Fibroblast of skin of abdomen (primary cell): ENCODE measurements at regions not wholly inside any gene's neighbourhood (a gene's known extent, or its start where the extent isn't known, plus 50 kb on each side); places are given as distances from the start of the nearest gene placed in this dataset.

ENCODE experiments used
- DNase-seq: peaks from one replicate; pipeline ENCODE4 v3.0.0-alpha.2; 2013

DNA sequence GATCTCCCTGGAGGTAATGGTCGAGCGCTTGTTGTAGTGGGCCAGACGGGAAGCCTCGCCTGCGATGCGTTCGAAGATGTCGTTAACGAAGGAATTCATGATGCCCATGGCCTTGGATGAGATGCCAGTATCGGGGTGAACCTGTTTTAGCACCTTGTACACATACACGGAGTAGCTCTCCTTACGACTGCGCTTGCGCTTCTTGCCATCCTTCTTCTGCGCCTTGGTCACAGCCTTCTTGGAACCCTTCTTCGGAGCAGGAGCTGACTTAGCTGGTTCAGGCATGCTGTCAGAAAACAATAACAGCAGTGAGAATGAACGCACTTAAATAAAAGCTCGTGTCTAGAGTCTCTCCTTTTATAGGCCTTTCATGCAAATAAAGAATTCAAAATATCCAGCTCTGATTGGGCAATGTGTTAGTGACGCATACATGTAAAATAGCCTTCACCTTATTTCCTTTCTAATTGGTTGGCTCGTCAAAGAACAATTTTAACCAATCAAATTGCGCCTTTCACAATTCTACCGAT is 129.2 kb downstream of the HFE start:
- peak; percentile 99 for DNase-seq

DNA sequence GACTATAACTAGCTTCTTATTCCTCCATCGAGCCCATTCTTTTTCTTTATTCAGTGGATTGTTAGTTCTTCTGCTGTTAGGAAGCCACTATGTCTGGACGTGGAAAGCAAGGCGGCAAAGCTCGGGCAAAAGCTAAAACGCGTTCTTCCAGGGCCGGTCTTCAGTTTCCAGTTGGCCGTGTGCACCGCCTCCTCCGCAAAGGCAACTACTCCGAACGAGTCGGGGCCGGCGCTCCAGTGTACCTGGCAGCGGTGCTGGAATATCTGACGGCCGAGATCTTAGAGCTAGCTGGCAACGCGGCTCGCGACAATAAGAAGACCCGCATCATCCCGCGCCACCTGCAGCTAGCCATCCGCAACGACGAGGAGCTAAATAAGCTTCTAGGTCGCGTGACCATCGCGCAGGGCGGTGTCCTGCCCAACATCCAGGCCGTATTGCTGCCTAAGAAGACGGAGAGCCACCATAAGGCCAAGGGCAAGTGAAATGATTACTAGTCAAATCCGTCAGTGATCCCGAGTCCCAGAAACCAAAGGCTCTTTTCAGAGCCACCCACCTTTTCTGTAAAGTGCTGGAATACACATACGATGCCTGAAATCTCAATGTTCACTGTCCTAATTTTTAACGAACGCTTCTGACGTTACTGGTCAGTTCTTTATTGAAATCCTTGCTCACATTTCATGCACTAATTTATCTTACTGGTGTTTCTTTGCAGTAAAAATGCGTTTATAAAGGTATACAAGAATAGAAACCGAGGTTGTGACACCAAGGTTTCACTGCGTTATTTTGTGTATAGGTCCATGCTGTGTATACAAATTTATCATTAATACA is 129.9 kb downstream of the HFE start:
- peak; percentile 86 for DNase-seq

DNA sequence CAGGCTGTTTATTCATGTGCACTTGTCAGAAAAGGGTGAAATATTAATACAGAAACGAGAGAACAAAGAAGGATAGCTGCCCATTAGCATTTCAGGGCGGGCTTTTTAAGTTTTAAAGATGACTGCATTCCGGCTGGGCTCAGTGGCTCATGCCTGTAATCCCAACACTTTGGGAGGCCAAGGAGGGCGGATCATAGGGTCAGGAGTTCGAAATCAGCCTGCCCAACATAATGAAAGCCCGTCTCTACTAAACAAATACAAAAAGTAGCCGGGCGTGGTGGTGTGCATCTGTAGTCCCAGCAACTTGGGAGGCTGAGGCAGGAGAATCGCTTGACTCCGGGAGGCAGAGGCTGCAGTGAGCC is 130.5 kb downstream of the HFE start:
- peak; percentile 43 for DNase-seq

DNA sequence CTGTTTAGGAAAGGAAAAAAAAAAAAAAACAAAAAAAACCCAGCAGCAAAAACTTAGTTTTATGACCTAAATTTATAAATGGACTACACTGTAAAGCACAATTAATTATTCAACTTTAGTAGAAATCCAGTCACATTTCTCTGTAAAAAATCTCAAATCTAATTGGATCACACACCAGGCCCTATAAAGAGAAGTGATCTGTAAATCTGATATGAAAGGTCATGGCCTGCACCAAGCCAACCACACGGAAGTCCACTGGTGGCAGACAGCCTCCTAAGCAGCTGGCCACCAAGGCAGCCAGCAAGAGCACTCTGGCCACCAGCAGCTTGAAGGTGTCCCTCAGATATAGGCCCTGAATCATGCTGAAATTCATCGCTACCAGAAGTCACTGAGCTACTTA is 131.6 kb downstream of the HFE start:
- DNase-seq = no peak

DNA sequence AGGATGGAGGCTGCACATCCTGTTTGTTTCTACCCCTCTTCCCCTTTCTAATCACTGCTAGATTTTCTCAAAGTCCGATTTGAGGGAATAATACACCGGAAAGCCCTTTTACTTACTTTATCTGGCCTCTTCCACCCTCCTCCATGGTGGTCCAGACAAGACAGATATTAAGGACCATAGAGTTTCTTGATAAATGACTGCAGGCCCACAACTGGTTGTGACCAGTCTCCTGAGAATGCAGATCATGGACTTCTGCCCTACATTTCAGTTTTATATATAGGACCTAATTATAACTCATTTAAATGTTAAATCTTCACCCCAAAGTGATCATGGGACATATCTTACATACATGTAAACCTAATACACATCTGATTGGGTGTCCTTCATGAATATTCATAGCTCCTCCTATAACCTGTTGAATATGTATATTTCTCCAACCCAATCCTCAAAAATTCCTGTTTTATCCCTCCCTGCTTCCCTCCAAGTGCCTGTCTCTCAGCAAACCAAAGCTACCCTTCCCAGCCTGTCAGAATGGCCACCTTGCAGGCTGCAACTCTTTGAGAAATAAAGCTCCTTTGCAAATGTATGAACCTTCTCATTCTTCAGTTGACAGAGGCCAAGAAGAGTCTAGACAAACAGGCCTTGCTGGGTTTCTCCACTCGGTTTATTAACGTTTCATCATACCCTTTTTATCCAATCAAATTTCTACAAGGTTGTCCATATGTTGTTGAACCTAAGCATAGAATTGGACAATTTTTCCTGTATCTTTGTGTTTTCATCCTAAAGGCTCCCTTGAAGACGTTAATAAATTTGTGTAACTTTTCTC is 133.1 kb downstream of the HFE start:
- no peak for DNase-seq

DNA sequence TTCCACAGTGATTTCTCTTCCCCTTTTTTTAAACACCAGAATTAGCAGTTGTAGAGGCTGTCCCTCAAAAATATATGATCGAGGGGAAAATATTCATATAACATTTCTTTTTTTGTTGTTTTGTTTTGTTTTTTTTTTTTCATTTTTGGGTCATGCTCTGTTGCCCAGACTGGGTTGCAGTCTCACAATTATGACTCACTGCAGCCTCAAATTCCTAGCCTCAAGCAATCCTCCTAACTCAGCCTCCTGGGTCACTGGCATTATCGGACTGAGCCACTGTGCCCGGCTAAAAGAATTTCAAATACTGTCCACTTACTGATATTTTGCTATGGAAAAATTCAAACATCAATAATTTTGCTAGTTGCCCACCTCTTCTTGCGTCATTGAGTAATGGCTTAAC is 134.0 kb downstream of the HFE start:
- no peak for DNase-seq

DNA sequence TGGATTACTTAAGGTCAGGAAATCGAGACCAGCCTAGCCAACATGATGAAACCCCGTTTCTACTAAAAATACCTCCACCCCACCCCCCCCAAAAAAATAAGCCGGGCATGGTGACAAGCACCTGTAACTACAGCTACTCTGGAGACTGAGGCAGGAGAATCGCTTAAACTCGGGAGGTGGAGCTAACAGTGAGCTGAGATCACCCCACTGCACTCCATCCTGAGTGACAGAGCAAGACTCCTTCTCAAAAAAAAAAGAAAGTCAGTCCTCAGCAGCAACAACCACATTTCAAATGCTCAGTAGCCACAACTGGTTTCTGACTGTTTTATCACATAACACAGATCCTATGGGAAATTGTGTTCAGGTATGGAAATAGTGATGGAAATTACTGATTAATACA is 135.3 kb downstream of the HFE start:
- DNase-seq = no peak

DNA sequence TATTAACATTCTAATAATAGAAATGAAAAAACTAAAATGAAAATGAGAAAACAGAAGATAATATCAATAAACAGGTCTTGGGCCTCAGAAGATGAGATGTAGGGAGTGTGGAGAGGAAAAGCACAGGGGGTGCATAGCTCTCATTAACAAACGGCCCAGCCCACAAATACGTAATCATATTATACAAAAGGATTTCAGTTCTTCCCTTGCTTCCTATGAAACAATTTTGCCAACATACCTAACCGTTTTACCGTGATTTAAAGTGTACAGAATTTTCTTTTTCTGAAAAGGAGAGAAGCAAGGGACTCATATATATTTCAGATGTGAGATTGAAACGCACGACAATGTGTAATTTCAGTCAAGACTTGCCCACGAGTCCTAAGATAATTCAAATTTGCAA is 136.0 kb downstream of the HFE start:
- DNase-seq = no peak

DNA sequence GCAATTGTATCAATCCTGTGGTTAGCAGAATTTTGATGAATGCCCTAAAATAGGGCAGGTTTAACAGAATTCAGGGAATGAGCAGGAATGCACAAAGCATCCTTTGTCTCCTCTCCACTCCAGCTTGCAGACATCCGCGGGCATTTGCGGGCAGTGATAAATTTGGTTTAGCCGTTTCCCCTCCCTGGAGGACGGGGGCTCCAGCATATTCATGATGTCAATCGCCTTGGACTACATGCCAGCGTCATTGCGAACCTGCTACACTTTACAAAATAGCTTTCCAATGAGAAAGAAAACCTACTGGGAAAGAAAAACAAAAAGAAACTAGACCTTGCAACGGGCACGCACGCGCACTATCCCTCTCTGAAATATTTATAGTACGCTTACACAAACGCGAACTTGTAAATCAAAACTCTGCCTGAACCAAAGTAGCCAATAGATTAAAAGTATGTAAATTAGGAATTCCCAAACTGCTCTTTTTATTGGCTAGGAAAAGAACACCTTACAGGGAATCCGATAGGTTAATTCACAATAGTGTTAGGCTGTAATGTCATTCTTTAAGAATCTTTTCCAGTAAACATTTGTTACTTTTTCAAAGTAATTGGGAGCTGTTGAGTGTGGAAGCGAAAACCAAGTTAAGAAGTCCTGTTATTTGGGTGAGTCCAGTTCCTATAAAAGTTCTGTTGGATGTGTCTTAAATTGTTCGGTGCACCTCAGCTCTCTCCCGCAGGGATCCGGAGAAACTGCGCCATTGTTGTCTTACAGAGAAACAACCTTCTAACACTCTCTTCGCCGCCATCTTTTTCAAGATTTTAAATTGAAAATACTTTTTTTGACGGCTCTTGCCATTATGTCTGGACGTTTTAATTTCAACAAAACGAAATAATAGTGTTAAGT is 136.7 kb downstream of the HFE start:
- DNase-seq = peak; percentile 94

DNA sequence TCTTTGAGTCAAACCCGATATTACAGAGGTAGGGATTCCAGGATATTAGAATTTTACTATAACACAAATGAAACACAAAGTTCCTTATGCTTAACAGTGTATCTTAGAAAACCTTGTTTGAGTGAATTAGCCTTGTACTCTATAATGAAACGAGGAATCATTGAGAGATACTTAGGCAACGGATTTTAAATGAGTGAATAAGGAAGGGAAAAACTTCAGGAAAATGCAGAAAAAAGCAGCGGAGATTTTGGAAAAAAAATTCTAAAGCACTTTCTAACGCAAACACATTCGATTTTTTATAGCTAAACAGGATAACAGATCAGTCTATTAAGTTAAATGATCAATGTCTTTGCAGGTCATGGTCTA is 137.3 kb downstream of the HFE start:
- no peak for DNase-seq

DNA sequence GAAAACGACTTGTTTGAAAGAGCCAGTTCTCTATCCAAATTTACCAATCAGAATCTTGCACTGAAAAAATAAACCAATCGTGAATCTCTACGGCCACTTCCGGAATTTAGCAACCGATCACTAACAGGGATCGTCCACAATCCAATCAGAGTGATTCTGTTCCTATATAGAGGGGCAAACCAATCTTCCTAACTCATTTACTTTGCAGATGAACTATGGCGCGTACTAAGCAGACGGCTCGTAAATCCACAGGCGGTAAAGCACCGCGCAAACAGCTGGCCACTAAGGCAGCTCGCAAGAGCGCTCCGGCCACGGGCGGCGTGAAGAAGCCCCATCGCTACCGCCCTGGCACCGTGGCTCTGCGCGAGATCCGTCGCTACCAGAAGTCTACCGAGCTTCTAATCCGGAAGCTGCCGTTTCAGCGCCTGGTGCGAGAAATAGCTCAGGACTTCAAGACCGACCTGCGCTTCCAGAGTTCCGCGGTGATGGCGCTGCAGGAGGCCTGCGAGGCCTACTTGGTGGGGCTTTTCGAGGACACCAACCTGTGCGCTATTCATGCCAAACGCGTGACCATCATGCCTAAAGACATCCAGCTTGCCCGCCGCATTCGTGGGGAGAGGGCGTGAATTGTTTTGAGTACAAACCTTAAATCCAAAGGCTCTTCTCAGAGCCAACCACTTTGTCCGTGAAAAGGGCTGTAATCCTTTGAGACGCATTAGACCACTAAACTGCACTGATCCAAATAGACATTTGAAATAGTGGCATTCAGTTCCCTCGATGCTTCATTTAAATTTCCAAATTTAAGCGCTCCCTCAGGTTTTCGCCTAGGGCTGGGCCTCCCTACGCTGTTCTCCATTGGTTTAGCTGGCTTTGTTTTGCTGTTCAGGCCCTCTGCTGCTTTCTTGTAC is 138.0 kb downstream of the HFE start:
- peak; percentile 96 for DNase-seq

DNA sequence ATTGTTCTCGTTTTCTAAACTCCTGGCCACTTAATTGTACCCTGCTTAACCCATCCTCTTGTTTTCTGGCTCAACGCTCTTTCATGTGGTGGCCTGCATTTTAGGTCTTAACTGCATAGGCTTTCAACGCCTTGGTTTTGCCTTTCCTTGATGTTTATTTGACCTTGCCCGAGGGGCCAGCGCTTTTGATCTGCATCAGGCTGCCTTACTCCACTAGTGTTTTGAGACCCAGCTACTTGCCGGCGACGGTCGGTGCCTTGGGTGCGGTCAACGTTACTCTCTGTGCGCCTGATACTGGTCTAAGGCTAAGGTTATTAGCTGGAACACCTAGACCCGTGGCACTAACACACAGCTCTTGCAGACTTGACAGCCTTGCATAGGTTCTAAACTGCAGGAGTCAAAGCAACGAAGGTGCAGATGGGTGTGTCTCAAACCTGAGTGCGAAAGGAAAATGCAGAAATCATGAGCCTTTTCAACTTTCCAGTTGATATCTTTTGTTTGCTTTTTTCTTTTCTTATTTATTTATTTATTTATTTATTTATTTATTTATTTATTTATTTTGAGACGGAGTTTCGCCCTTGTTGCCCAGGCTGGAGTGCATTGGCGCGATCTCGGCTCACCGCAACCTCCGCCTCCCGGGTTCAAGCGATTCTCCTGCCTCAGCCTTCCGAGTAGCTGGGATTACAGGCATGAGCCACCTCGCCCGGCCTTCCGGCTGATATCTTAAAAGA is 138.8 kb downstream of the HFE start:
- DNase-seq = no peak

DNA sequence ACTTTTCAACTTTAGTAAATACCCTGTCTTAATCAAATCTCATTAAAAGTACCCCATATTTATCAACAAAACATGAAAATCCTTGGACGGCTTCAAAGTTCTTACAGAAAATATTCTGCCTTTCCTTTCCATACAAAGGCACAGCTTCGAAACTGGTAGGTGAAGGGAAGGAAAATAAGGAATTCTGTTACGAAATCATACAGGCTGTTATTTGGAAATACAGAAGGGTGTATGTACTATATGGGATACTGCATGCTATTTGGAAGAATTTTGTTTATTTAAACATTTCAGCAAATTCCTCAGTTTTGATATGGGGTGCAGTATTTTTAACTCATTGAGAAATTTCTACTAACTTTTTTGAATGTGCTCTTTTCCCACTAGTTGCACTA is 138.4 kb upstream of the BTN3A2 start:
- no peak for DNase-seq

DNA sequence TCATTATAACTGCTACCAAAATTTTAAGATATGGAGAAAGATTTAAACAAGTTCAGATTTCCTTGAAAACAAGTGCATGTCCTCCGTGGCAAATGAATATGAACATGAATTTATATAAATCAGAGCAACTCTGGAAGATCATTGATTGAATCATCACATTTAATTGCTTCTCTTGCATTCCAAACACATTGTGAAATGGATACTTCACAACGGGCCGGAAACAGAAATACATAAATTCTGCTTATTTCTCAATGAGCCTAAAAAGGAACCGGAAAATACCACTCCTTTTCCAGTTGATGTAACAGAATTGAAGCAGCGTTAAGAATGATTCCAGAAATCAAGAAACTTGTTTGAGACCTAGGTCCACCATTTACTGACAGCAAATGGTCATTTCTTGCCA is 134.6 kb upstream of the BTN3A2 start:
- DNase-seq = peak; percentile 20

DNA sequence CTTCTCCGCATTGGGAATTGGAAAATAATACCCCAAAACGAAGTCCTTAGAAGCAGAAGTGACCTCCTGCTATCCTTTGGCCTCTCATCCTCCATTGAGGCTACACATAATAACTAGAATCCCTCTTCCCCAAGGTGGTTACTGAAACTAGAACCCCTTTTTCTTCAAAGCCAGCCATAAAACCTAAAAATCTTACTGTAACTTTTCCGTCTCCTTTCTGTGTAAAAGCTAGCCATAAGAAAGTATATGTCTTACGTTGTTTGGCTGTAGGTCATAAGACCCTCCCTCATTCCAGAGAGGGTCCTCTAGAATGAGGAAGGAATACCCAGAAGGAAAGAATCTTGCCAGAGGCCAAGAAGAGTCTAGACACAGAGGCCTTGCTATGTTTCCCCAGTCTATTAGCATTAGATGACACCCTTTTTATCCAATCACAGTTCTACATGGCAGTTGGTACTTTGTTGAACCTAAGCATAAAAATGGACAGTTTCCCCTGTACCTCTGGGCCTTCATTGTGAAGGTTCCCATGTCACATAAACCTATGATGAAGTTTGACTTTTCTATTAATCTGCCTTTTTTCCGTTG is 133.9 kb upstream of the BTN3A2 start:
- DNase-seq = no peak

DNA sequence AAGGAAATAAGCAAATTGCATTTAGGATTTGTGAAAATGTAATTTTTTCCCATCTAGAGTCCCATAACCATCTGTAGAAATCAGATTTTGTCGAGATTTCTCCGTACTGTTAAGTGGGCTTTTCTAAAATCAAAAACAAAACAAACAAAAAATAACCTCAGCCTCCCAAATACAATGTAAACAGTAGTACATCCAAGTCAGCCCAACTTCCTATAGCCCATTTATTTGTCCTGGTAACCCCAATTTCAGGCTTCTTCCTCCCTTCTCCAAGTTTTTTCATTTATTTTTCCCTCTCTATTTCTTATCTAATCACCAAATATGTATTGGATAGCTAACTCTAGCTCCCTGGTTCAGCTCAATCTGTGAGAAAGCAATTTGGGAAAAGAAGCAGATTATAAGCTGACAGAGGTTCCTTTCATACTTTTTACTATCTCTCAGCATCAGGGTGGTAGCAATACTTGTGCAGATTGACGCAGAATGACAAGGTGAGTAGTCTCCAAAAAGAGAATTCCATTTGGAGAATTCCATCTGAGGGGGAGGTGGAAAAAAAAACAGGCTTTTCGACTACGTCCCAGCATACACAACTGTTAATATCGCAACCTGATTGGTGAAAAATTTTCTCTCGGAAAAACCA is 132.6 kb upstream of the BTN3A2 start:
- DNase-seq = no peak

DNA sequence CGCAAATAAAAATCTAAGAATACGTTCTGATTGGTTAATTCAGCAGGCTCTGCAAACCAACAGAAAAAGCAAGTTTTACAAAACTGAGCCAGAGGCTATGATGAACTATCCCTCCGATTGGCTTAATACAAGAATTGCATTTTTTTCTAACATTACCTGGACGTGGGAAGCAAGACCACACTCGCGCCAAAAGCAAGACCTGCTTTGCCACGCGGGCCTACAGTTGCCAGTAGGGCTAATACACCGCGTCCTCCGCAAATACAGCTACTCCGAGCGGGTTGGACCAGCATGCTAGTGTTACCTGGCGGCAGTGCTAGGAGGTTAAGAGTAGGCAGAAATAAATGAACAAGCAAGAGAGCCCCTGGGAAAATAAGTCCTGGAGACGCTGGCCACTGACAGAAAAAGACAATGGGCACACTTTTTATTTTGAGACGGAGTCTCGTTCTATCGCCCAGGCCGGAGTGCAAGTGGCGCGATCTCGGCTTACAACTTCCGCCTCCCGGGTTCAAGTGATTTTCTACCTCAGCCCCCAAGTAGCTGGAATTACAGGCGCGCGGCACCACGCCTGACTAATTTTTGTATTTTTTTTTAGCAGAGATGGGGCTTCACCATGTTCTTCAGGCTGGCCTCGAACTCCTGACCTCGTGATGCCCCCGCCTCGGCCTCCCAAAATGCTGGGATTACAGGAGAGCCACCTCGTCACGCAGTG is 131.9 kb upstream of the BTN3A2 start:
- peak; percentile 81 for DNase-seq

DNA sequence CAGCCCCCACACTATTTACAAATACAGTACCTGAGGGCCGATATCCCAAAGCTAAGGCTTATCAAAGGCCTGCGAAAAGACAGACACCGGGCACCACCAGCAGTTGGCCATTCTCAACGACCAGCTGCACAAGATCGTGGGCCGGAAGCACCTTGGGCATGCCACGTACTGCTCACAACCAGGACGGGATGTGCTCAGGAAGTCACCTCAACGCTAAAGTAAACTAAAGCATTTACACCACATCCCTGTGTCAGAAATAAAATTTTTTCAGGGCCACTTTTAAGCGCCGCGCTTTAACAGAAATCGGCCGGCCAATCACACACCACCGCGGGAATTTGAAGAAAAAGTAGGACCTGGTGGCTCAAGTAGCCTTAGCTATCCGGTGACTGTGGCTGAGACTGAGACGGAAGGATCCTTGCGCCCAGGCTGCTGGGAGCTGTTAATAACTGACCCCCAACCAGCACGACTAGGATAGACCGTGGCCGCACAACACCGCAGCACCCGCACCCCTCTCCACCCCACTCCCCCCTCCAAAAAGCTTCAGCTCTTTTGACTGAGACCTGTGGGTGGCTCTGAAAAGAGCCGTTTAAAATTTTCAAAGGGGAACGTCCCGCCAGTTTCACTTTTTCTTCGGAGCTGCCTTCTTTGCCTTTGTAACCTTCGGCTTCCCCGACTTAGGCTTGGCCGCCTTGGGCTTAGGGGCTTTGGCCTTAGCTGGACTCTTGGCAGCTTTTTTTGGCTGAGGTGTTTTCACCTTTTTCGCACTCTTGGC is 131.2 kb upstream of the BTN3A2 start:
- peak; percentile 72 for DNase-seq
